Neutrophil (primary cell): ENCODE measurements at regions not wholly inside any gene's neighbourhood (a gene's known extent, or its start where the extent isn't known, plus 50 kb on each side); places are given as distances from the start of the nearest gene placed in this dataset.

ENCODE experiments used
- H3K27ac ChIP-seq: fragments of 200-600 bp; sonication (generic); 2 replicates; pipeline ENCODE4 v1.5.1; 2016; ENCODE audit warnings: mild to moderate bottlenecking, moderate library complexity
- H3K27me3 ChIP-seq: fragments of 200-600 bp; sonication (generic); 2 replicates; pipeline ENCODE4 v1.6.0; 2016; ENCODE audit warnings: mild to moderate bottlenecking
- H3K36me3 ChIP-seq: fragments of 200-600 bp; sonication (generic); 2 replicates; pipeline ENCODE4 v1.5.1; 2017
- H3K4me1 ChIP-seq, 2 experiments: fragments of 200-600 bp in 1 of 2; sonication (generic) in 1 of 2; 1 replicate in 1 of 2; 2 replicates in 1 of 2; pipeline versions ENCODE4 v1.5.1 to v1.6.1; 2013 to 2016; ENCODE audit warnings: low read depth in 1 of 2, low read length in 1 of 2, mild to moderate bottlenecking in 1 of 2, moderate library complexity in 1 of 2; ENCODE audit not compliant: control insufficient read depth in 1 of 2, insufficient read depth in 1 of 2
- H3K4me3 ChIP-seq, 2 experiments: fragments of 200-600 bp in 1 of 2; sonication (generic) in 1 of 2; 1 replicate in 1 of 2; 2 replicates in 1 of 2; pipeline ENCODE4 v1.5.1; 2013 to 2016; ENCODE audit warnings: low read depth in 1 of 2, low read length in 1 of 2, mild to moderate bottlenecking in 1 of 2, moderate library complexity in 1 of 2
- H3K9me3 ChIP-seq: fragments of 200-600 bp; sonication (generic); 2 replicates; pipeline ENCODE4 v1.5.1; 2016
- CTCF ChIP-seq: fragments of 200-600 bp; sonication (generic); IDR thresholded peaks from 2 replicates; pipeline ENCODE4 v1.5.1; 2016; ENCODE audit warnings: antibody characterized with exemption

GRCh38 chr9:85215961-85216360 lies 525.8 kb downstream of the AGTPBP1 start:
- Histone ChIP-seq H3K9me3 (no peaks in the 10 kb centered on the region), H3K27ac (no peak overlapping the region), H3K4me3 (no peak overlapping the region), H3K27me3 (no peaks in the 10 kb centered on the region), H3K4me1 (no peaks in the 10 kb centered on the region), H3K36me3 (no peaks in the 10 kb centered on the region)
- no peak for TF ChIP-seq CTCF

- no peaks in the 10 kb centered on the region for H3K4me1 ChIP-seq
- no peaks in the 10 kb centered on the region for H3K27me3 ChIP-seq
Observed at GRCh38 chr9:85215416-85215815, 526.3 kb downstream of the AGTPBP1 start.

GRCh38 chr9:85213650-85214607 lies 527.8 kb downstream of the AGTPBP1 start:
- TF ChIP-seq CTCF, result no peak

More at GRCh38 chr9:85215416-85215815, 526.3 kb downstream of the AGTPBP1 start:
- no peak overlapping the region for H3K27ac ChIP-seq
- no peaks in the 10 kb centered on the region for H3K36me3 ChIP-seq
- no peak for TF ChIP-seq CTCF
- no peaks in the 10 kb centered on the region for H3K9me3 ChIP-seq
- no peak overlapping the region for H3K4me3 ChIP-seq

GRCh38 chr9:85212887-85213286 lies 528.9 kb downstream of the AGTPBP1 start:
- no peaks in the 10 kb centered on the region for H3K27me3 ChIP-seq
- H3K4me3 ChIP-seq, result no peak overlapping the region
- no peaks in the 10 kb centered on the region for H3K9me3 ChIP-seq
- no peaks in the 10 kb centered on the region for H3K4me1 ChIP-seq
- H3K36me3 ChIP-seq, result no peaks in the 10 kb centered on the region
- H3K27ac ChIP-seq, result no peak overlapping the region
- TF ChIP-seq CTCF, result no peak

More at GRCh38 chr9:85213650-85214607, 527.8 kb downstream of the AGTPBP1 start:
- H3K4me1 ChIP-seq, result no peaks in the 10 kb centered on the region
- H3K27ac ChIP-seq, result no peak overlapping the region
- no peak overlapping the region for H3K4me3 ChIP-seq
- no peaks in the 10 kb centered on the region for H3K36me3 ChIP-seq
- H3K9me3 ChIP-seq, result no peaks in the 10 kb centered on the region
- no peaks in the 10 kb centered on the region for H3K27me3 ChIP-seq

- Histone ChIP-seq H3K27me3 (no peaks in the 10 kb centered on the region), H3K4me3 (no peak overlapping the region), H3K27ac (no peak overlapping the region), H3K9me3 (no peaks in the 10 kb centered on the region), H3K4me1 (no peaks in the 10 kb centered on the region), H3K36me3 (no peaks in the 10 kb centered on the region)
- no peak for TF ChIP-seq CTCF
Observed at GRCh38 chr9:85212209-85212608, 529.5 kb downstream of the AGTPBP1 start.
